ENCODE measurements at regions not wholly inside any gene's neighbourhood (a gene's known extent, or its start where the extent isn't known, plus 50 kb on each side); places are given as distances from the start of the nearest gene placed in this dataset.

DNA sequence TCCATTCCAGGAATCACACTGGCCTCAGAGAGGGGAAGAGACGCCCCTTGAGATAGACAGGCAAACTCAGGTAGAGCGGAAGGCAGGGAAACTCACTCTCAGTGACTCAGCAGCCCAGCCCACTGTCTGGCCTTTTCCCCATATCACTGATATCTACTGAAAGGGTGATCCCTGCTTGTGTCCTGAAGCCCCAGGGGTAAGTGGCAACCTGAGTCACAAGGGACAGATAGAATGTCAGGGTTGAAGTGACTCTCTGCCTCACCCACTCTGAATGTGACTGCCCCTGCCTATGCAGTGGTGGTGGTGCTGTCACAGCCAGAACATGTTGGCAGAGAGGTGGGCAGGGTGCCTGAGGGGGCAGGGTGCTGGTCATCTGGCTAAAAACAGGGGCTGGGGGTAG is 157.5 kb upstream of the FGGY start:
- peaks cover 23% of the 10 kb centered on the region for H3K4me1 ChIP-seq
- H3K27ac ChIP-seq: no peak overlapping the region
- no peak for DNase-seq (ENCODE audit: extremely low spot score in 2 of 2)
- no peaks in the 10 kb centered on the region for H3K27me3 ChIP-seq
- TF ChIP-seq, protein P1, sequence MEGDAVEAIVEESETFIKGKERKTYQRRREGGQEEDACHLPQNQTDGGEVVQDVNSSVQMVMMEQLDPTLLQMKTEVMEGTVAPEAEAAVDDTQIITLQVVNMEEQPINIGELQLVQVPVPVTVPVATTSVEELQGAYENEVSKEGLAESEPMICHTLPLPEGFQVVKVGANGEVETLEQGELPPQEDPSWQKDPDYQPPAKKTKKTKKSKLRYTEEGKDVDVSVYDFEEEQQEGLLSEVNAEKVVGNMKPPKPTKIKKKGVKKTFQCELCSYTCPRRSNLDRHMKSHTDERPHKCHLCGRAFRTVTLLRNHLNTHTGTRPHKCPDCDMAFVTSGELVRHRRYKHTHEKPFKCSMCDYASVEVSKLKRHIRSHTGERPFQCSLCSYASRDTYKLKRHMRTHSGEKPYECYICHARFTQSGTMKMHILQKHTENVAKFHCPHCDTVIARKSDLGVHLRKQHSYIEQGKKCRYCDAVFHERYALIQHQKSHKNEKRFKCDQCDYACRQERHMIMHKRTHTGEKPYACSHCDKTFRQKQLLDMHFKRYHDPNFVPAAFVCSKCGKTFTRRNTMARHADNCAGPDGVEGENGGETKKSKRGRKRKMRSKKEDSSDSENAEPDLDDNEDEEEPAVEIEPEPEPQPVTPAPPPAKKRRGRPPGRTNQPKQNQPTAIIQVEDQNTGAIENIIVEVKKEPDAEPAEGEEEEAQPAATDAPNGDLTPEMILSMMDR (IDR thresholded peaks at IDR 0.05): no peak
- no peak for TF ChIP-seq POLR2A (IDR thresholded peaks at IDR 0.05)
- H3K4me3 ChIP-seq: no peak overlapping the region
- H3K36me3 ChIP-seq: no peaks in the 10 kb centered on the region
- intact Hi-C loops (cut with DNase I): no loop called here
- no peaks in the 10 kb centered on the region for H3K9me3 ChIP-seq

DNA sequence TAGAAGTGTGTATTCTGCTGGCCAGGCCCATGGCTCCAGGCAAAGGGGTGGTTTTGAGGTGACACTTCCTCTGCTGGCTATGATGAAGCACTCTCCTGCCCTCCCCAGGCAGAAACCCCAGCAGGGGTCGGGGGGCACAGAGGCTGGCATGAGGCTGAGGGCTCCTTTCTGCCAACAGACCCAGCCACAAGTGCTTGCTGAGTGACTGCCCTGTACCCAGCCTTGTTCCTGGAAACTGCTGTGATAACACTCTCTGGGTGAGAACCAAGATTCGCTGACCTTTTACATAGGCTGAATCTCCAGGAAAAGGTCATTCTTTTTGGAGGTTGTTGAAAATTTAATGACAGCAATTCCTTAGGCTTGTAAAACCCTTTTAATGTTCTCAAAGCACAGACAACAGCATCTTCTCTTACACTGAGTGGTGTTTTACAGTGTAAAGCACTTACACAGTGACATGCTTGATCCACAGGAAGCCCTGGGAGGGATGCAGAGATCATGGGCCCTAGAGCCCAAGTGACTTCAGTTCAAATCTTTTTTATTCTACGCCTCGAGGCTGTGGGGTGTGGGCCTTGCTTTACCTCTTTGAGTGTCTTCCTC is 155.5 kb upstream of the FGGY start:
- H3K27me3 ChIP-seq: no peaks in the 10 kb centered on the region
- H3K4me1 ChIP-seq: peaks cover 23% of the 10 kb centered on the region
- H3K27ac ChIP-seq: peak overlapping the region; percentile 42
- intact Hi-C loops (cut with DNase I): loop anchor here (10.0 kb wide), 1 partner anchor 357 kb away; the partner anchor contains the start of gene JUN
- H3K9me3 ChIP-seq: no peaks in the 10 kb centered on the region
- no peak for DNase-seq (ENCODE audit: extremely low spot score in 2 of 2)
- no peak overlapping the region for H3K4me3 ChIP-seq
- TF ChIP-seq POLR2AphosphoS5 (IDR thresholded peaks at IDR 0.05; ENCODE audit: insufficient read depth in 1 of 2, low read depth in 1 of 2): no peak
- TF ChIP-seq, protein P1 (IDR thresholded peaks at IDR 0.05): no peak
- no peak for TF ChIP-seq POLR2A (IDR thresholded peaks at IDR 0.05)
- H3K36me3 ChIP-seq: no peaks in the 10 kb centered on the region

DNA sequence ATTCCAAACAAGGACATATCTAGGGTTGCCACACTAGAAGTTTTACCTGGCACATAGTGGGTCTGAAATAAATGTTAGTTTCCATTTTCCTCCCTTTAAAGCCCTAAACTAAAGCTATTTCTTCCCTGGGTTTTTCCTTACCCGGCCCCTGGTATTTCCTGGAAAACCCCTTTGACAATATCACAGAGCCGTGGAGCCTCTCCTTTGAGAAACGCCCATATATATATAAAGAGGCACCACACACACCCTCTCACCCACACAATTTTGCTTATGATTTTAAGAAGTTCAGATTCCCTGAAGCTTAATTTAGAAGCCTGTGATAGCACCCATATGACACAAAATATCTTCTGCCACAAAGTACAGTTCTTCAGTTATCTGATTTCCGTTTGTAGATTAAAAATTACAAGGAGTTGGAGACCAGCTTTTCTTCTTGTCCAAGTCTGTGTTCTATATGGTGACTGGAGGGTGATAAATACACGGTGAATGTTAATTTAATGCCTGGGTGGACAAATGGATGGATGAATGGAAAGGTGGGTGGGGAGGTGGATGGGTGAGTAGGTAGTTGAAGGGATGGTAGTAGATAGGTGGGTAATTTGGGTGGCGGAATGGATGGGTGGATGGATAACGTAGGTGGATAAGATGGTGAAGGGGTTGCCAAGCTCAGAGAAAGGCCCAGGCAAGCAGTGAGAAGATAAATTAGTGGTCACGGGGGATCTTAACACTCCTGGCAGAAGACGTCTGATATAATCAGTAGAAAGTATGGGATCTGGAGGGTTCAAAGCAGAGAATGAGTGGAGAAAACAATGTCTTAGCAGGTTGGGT is 154.4 kb upstream of the FGGY start:
- intact Hi-C loops (cut with DNase I): loop anchor here (10.0 kb wide), 1 partner anchor 358 kb away; the partner anchor contains the start of gene JUN

DNA sequence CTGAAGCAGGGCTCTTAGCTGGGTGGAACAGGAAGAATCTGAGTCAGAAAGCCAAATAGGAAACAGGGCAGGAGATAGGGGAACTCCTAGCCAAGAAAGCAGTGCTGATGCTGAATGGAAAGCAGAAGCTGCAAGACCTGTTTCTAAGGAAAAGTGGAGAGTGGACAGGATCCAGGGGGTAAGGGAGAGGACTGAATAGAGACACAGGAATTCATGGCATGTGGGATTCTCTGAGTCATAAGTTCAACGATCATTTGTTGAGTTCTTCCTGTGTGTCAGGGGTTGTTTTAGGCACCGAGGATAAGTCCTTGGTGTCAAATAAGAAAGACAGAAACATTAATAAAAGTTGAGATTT is 153.8 kb upstream of the FGGY start:
- Histone ChIP-seq H3K9me3 (no peaks in the 10 kb centered on the region), H3K4me3 (no peak overlapping the region), H3K27me3 (no peaks in the 10 kb centered on the region), H3K27ac (peak overlapping the region; percentile 48), H3K4me1 (peaks cover 23% of the 10 kb centered on the region), H3K36me3 (no peaks in the 10 kb centered on the region)
- intact Hi-C loops (cut with DNase I): loop anchor here (10.0 kb wide), 1 partner anchor 358 kb away; the partner anchor contains the start of gene JUN
- no peak for DNase-seq (ENCODE audit: extremely low spot score in 2 of 2)
- TF ChIP-seq POLR2AphosphoS5 (IDR thresholded peaks at IDR 0.05; ENCODE audit: insufficient read depth in 1 of 2, low read depth in 1 of 2) (peak in 1 of 2 donors; percentile 43), POLR2A (IDR thresholded peaks at IDR 0.05) (no peak)
- TF ChIP-seq, protein P1 (IDR thresholded peaks at IDR 0.05): no peak

More for the DNA sequence above, 154.4 kb upstream of the FGGY start:
- Histone ChIP-seq H3K9me3 (no peaks in the 10 kb centered on the region), H3K27me3 (no peaks in the 10 kb centered on the region), H3K4me3 (no peak overlapping the region), H3K36me3 (no peaks in the 10 kb centered on the region), H3K4me1 (peaks cover 23% of the 10 kb centered on the region), H3K27ac (peak overlapping the region; percentile 48)
- TF ChIP-seq POLR2AphosphoS5 (IDR thresholded peaks at IDR 0.05; ENCODE audit: insufficient read depth in 1 of 2, low read depth in 1 of 2): no peak
- no peak for TF ChIP-seq POLR2A (IDR thresholded peaks at IDR 0.05)
- TF ChIP-seq, protein P1 (IDR thresholded peaks at IDR 0.05): no peak
- DNase-seq (ENCODE audit: extremely low spot score in 2 of 2): no peak

DNA sequence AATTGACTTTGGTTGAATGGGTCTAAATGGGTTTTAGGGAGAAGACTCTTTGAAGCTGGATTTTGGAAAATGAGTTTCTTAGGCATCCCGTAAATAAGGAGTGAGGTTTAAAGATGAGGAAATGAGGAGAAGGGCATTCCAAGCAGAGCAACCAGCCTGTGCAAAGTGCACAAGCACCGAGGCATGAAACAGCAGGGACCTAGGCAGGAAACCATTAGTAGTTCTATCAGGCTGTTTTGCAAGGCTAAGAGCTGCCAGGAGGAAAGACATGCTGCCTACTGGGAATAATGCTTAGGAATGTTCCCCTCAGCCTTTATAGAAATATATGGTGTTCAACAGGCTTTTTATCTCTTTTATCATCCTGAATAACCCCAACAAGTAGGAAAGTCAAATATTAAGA is 153.1 kb upstream of the FGGY start:
- Histone ChIP-seq H3K4me3 (no peak overlapping the region), H3K27me3 (no peaks in the 10 kb centered on the region), H3K36me3 (no peaks in the 10 kb centered on the region), H3K9me3 (no peaks in the 10 kb centered on the region), H3K27ac (peak overlapping the region; percentile 48), H3K4me1 (peaks cover 23% of the 10 kb centered on the region)
- no peak for TF ChIP-seq POLR2A (IDR thresholded peaks at IDR 0.05)
- TF ChIP-seq POLR2AphosphoS5 (IDR thresholded peaks at IDR 0.05; ENCODE audit: insufficient read depth in 1 of 2, low read depth in 1 of 2): no peak
- TF ChIP-seq, protein P1 (IDR thresholded peaks at IDR 0.05): no peak
- intact Hi-C loops (cut with DNase I): loop anchor here (10.0 kb wide), 1 partner anchor 359 kb away; the partner anchor contains the start of gene JUN
- no peak for DNase-seq (ENCODE audit: extremely low spot score in 2 of 2)
